HG03442 (cell line): ENCODE measurements at regions not wholly inside any gene's neighbourhood (a gene's known extent, or its start where the extent isn't known, plus 50 kb on each side); places are given as distances from the start of the nearest gene placed in this dataset.

Experiments
- ATAC-seq: cut with Tn5 transposase; IDR thresholded peaks from one replicate; pipeline ENCODE4 v1.9.1; 2021; ENCODE audit warnings: mild to moderate bottlenecking, moderate library complexity; ENCODE audit not compliant: unreplicated experiment

GRCh38 chr2:136204971-136205370 is 87.0 kb upstream of the CXCR4 start:
- ATAC-seq: no peak

- ATAC-seq: no peak
These were observed 77.3 kb upstream of the CXCR4 start for GRCh38 chr2:136195226-136195625.

- ATAC-seq: no peak
These were observed 73.1 kb upstream of the CXCR4 start for GRCh38 chr2:136191041-136191440.

DNA sequence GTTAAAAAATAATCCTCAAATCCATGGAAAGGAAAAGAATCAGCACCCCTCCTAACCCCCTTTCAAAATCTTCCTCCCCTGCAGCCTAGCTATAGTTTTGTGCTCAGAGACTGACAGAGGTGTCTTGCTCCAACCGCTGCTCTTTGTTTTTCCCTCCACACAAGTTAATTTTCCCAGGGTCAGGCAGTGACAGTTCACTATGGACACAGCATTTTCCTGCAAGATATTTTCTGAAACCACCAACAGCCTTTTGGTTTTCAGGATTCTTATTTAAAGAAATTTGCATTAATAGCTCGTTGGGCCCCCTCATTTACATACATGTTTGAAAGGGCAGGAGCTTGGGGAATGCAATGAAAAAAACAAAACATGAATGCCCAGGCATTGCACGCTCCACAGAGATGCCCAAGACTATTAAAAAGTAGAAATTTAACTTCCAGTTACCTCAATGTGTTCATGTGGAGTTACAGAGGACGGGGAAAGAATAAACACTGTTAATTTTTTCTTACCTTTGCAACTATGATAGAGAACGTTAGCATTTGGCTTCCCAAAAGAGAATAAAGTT is 71.4 kb upstream of the CXCR4 start:
- ATAC-seq: no peak

DNA sequence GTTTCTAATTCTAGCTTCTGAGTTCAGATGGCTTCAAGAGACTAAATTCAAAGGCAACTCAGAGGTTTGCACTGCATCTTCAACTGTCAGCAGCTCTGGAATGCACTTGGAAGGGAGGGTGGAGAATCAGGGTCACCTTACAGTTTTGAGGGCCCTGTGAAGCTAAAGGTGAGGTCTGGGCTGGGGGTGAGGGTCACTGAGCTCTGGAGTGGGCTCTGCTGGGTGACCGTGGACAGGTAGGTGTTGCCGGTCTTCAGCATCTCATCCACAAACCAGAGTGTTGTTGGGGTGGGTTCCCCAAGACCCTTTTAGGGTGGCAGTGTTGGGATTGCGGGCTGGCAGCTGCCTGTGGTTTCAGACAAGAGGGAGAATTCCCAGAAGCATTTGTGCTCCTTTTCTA is 70.1 kb upstream of the CXCR4 start:
- no peak for ATAC-seq

GRCh38 chr2:136185981-136186776 is 68.2 kb upstream of the CXCR4 start:
- ATAC-seq: no peak

GRCh38 chr2:136183097-136183496 is 65.1 kb upstream of the CXCR4 start:
- ATAC-seq: no peak

GRCh38 chr2:136182315-136182714 is 64.4 kb upstream of the CXCR4 start:
- no peak for ATAC-seq

DNA sequence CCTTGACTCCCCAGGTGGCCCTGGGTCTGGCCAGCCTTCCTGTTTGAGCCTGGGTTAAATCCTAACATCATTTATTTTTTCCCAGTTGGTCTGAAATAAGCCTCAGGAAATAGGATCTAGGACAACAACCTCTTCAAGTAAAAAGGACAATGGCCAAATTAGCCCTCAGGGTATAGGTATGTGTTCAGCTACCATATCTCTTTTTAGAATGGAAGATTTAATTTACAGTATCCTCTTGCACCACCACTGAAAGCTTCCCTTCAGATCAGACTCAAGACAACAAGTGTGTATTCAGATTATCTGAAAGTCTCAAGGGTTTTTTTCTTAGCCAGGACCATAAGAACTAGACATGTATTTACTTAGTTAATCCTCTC is 61.6 kb upstream of the CXCR4 start:
- no peak for ATAC-seq

- ATAC-seq: no peak
These were observed 61.1 kb upstream of the CXCR4 start for GRCh38 chr2:136178941-136179601.

DNA sequence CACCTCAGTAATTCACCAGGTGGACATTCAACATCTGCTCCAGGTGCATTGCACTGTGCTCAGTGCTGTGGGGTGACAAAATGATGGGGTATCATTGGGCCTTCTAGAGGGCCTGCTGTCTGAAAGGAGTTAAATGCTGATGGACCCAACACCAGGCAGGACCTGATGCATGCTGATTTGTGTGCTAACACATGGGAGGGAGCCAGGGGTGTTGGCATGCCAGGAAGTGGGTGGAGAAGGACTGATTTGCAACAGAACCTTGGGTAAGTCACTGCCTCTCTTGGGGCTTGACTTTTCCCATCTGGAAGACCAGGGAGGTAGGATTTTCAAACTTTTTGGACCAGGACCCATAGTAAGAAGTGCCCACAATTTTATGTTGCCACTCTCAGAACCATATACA is 57.9 kb upstream of the CXCR4 start:
- ATAC-seq: no peak

GRCh38 chr2:136175466-136175865 is 57.5 kb upstream of the CXCR4 start:
- no peak for ATAC-seq

- no peak for ATAC-seq
These were observed 55.2 kb upstream of the CXCR4 start for GRCh38 chr2:136173126-136173525.

- no peak for ATAC-seq
These were observed 53.3 kb upstream of the CXCR4 start for GRCh38 chr2:136171223-136171622.

DNA sequence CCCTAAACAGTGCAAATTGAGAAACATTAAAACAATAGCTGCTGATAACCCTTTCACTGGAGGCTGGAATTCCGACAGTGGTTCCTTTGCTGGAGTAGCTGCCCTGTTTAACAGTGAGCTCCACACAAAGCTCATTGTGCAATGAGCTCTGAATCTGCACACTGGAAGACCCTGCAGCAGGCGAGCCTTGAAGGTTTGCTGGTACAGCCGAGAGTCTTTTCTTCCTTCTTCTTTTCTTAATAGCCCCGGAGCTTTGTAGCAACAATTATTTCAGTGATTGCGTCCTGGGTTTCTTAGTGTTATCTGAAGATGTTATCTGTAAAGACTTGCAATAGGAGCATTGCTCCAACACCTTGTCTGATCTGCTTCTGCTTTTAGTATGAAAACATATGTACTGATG is 50.8 kb upstream of the CXCR4 start:
- ATAC-seq: no peak

GRCh38 chr2:136167721-136168475 is 49.9 kb upstream of the CXCR4 start:
- ATAC-seq: no peak
